GM13977 (cell line): ENCODE measurements at regions not wholly inside any gene's neighbourhood (a gene's known extent, or its start where the extent isn't known, plus 50 kb on each side); places are given as distances from the start of the nearest gene placed in this dataset.

ENCODE experiments used
- DNase-seq: peaks from one replicate; pipeline ENCODE4 v3.0.0; 2012; ENCODE audit warnings: low spot score
- CTCF ChIP-seq: IDR thresholded peaks from 2 replicates; pipeline ENCODE4 v1.5.1; 2012; ENCODE audit warnings: mild to moderate bottlenecking, control low read depth; ENCODE audit not compliant: insufficient read depth; ENCODE audit errors: extremely low read depth, missing control alignments
- in situ Hi-C: fragments of 300-500 bp; cut with MboI; formaldehyde crosslinking; loops from one replicate; pipeline ENCODE4 v1.12.0; 2022; ENCODE audit warnings: low sequenced_read_pairs, low pct_unique_long_range_greater_than_20kb, mixed read lengths, inconsistent platforms; ENCODE audit not compliant: unreplicated experiment

GRCh38 chr6:19268718-19269117, 568.5 kb upstream of the ID4 start:
- in situ Hi-C loops = no loop called here
- TF ChIP-seq CTCF = no peak
- no peak for DNase-seq

GRCh38 chr6:19269341-19269898, 567.8 kb upstream of the ID4 start:
- in situ Hi-C loops = no loop called here
- no peak for DNase-seq
- no peak for TF ChIP-seq CTCF

- in situ Hi-C loops = no loop called here
- DNase-seq = no peak
- no peak for TF ChIP-seq CTCF
Measured at GRCh38 chr6:19270616-19271015, 566.6 kb upstream of the ID4 start.

- no peak for TF ChIP-seq CTCF
- in situ Hi-C loops = no loop called here
- DNase-seq = no peak
Measured at GRCh38 chr6:19279273-19279684, 557.9 kb upstream of the ID4 start.

- in situ Hi-C loops = no loop called here
- no peak for TF ChIP-seq CTCF
- no peak for DNase-seq
Measured at GRCh38 chr6:19287928-19288327, 549.2 kb upstream of the ID4 start.

- TF ChIP-seq CTCF = no peak
- in situ Hi-C loops = no loop called here
- DNase-seq = no peak
Measured at GRCh38 chr6:19289457-19289856, 547.7 kb upstream of the ID4 start.

GRCh38 chr6:19297880-19298279, 539.3 kb upstream of the ID4 start:
- DNase-seq = no peak
- no peak for TF ChIP-seq CTCF
- in situ Hi-C loops = no loop called here
